ENCODE measurements at regions not wholly inside any gene's neighbourhood (a gene's known extent, or its start where the extent isn't known, plus 50 kb on each side); places are given as distances from the start of the nearest gene placed in this dataset.
A peak's percentile ranks its signal among the peaks of the same experiment; 100 is the strongest.

DNA sequence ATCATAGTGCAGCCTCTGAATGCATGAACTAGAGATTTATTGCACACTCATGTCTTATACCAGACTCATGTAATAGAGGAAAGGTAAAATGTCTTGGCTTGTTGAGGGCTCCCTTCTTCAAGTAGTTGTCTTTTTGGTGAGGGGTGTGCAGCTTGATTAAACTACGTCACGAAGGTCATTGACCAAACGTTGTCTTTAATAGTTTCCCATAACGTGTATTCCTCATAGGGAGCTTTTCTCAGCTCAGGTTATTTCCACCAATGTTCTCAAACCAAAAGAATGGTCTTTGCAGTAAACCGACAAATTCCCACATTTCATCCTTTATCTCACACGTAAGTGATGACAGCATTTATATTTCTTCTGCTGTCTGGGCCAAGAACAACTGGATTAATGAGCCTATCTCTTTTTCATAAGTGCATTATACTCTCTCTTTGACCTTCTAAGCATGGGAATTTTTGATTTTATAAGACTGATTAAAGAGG is 547.7 kb upstream of the ZEB2 start:
- TF ChIP-seq, protein P1, sequence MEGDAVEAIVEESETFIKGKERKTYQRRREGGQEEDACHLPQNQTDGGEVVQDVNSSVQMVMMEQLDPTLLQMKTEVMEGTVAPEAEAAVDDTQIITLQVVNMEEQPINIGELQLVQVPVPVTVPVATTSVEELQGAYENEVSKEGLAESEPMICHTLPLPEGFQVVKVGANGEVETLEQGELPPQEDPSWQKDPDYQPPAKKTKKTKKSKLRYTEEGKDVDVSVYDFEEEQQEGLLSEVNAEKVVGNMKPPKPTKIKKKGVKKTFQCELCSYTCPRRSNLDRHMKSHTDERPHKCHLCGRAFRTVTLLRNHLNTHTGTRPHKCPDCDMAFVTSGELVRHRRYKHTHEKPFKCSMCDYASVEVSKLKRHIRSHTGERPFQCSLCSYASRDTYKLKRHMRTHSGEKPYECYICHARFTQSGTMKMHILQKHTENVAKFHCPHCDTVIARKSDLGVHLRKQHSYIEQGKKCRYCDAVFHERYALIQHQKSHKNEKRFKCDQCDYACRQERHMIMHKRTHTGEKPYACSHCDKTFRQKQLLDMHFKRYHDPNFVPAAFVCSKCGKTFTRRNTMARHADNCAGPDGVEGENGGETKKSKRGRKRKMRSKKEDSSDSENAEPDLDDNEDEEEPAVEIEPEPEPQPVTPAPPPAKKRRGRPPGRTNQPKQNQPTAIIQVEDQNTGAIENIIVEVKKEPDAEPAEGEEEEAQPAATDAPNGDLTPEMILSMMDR (IDR thresholded peaks at IDR 0.05; ENCODE audit: unreplicated experiment) = no peak
- no peak overlapping the region for H3K27ac Mint-ChIP-seq
- no peak overlapping the region for H3K4me3 Mint-ChIP-seq
- no peak for DNase-seq (ENCODE audit: low spot score in 2 of 2, unreplicated experiment in 2 of 2)
- no peaks in the 10 kb centered on the region for H3K36me3 Mint-ChIP-seq
- H3K27me3 Mint-ChIP-seq (ENCODE audit: low read depth) = no peaks in the 10 kb centered on the region
- H3K9me3 Mint-ChIP-seq = peaks cover 21% of the 10 kb centered on the region
- H3K4me1 Mint-ChIP-seq = peaks cover 27% of the 10 kb centered on the region

DNA sequence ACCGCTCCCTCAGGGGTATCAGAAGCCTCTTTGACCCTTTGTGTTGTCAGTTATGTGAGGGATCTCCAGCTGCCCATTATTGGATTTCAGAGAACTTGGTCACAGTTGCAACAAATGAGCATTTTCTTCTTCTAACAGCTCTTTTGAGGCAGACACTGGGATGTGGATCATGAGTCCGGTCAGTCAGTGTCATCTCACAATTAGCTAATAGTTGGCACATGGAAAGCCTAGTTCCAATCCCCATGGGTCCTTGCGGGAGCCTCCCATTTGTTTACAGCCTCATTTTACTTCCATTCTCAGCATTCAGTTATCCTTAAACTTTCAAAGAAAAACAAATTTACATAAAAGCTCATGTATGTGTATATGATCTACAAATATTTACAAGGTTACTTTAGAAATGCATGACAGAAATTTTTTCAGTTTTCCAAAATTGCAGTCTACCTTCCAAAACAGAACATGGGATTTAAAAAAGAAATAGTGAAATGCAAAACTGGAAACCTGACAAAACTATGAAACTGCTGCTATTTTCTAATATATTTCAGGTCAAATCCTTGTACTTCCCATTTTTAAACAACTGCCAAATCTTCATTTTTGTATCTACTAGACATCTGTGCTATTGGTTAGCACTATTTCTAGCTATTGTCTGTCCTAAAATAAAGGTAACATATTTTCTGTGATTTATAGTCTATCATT is 547.1 kb upstream of the ZEB2 start:
- H3K4me1 Mint-ChIP-seq = peaks cover 27% of the 10 kb centered on the region
- no peak overlapping the region for H3K4me3 Mint-ChIP-seq
- no peaks in the 10 kb centered on the region for H3K27me3 Mint-ChIP-seq (ENCODE audit: low read depth)
- TF ChIP-seq, protein P1 (IDR thresholded peaks at IDR 0.05; ENCODE audit: unreplicated experiment) = no peak
- DNase-seq (ENCODE audit: low spot score in 2 of 2, unreplicated experiment in 2 of 2) = no peak
- no peaks in the 10 kb centered on the region for H3K36me3 Mint-ChIP-seq
- peak overlapping the region; percentile 60 for H3K27ac Mint-ChIP-seq
- peaks cover 26% of the 10 kb centered on the region for H3K9me3 Mint-ChIP-seq

DNA sequence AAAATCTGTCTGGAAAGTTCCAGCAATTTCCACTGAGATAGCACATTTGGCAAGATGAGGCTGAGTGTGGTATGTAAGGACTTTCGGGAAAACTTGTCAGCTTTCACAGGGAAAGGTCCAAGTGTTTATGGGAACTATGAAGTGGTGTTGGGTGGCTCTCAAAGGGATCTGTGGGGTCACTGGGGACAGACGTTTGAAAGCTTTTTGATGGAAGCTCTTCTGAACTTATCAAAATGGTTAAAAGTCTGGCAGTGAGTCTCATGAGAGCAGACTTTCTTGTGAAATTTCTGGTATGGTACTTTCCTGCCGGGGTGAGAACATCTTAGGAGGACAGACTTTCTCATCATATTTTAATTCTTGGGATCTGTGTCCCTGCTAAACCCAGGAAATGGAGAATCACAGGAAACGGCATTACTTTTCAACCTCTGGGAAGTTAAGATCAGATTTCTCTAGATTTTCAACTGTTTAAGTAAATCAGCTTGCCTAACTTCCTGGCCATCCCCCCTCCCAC is 546.3 kb upstream of the ZEB2 start:
- peak overlapping the region; percentile 79 for H3K27ac Mint-ChIP-seq
- H3K27me3 Mint-ChIP-seq (ENCODE audit: low read depth) = no peaks in the 10 kb centered on the region
- TF ChIP-seq, protein P1 (IDR thresholded peaks at IDR 0.05; ENCODE audit: unreplicated experiment) = no peak
- no peaks in the 10 kb centered on the region for H3K36me3 Mint-ChIP-seq
- H3K4me1 Mint-ChIP-seq = peaks cover 27% of the 10 kb centered on the region
- H3K9me3 Mint-ChIP-seq = peaks cover 32% of the 10 kb centered on the region
- no peak for DNase-seq (ENCODE audit: low spot score in 2 of 2, unreplicated experiment in 2 of 2)
- no peak overlapping the region for H3K4me3 Mint-ChIP-seq

DNA sequence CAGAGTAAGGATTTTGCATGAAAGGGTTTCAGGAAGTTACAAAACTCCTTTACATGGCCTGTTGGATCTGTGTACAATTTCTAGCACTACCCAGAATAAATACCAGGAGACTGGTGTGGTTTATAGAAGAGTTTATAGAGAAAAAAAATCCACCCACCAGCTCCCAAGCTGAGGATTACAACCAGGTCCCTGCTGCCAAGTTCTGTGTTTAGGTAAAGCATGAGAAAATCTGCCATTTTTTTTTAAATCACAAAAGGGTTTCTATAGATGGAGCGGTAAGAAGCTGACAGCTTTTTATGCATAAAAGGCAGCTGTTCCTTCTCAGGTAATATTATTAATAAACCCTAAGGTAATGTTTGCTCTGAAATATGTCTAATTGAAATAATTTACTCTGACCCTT is 545.4 kb upstream of the ZEB2 start:
- Mint-ChIP-seq H3K4me1 (peaks cover 27% of the 10 kb centered on the region), H3K9me3 (peaks cover 30% of the 10 kb centered on the region), H3K4me3 (no peak overlapping the region), H3K27me3 (ENCODE audit: low read depth) (no peaks in the 10 kb centered on the region), H3K36me3 (no peaks in the 10 kb centered on the region), H3K27ac (no peak overlapping the region)
- no peak for DNase-seq (ENCODE audit: low spot score in 2 of 2, unreplicated experiment in 2 of 2)
- TF ChIP-seq, protein P1 (IDR thresholded peaks at IDR 0.05; ENCODE audit: unreplicated experiment) = no peak

DNA sequence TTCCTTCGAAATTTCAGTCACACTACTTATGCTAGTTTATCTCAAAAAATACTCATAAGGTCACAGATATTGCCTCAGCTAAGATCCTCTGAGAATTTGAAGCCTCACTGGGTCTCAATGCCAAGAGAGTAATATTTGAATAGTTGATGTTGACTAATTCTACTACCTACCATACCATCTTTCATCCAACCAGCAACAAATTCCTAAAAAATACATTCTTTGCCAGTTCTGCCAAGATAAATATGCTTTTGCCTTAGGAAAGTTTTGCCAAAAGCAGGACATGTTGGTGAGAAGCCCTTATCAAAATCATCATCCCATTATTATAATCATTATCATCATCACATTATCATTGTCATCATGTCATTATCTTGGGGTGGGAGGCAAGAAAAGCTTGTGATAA is 544.6 kb upstream of the ZEB2 start:
- Mint-ChIP-seq H3K9me3 (peaks cover 22% of the 10 kb centered on the region), H3K27me3 (ENCODE audit: low read depth) (no peaks in the 10 kb centered on the region), H3K27ac (no peak overlapping the region), H3K36me3 (no peaks in the 10 kb centered on the region), H3K4me3 (no peak overlapping the region), H3K4me1 (peaks cover 27% of the 10 kb centered on the region)
- DNase-seq (ENCODE audit: low spot score in 2 of 2, unreplicated experiment in 2 of 2) = no peak
- TF ChIP-seq, protein P1 (IDR thresholded peaks at IDR 0.05; ENCODE audit: unreplicated experiment) = no peak

Measured in mesothelial cell of epicardium (in vitro differentiated cells).